ENCODE measurements at regions not wholly inside any gene's neighbourhood (a gene's known extent, or its start where the extent isn't known, plus 50 kb on each side); places are given as distances from the start of the nearest gene placed in this dataset.

DNA sequence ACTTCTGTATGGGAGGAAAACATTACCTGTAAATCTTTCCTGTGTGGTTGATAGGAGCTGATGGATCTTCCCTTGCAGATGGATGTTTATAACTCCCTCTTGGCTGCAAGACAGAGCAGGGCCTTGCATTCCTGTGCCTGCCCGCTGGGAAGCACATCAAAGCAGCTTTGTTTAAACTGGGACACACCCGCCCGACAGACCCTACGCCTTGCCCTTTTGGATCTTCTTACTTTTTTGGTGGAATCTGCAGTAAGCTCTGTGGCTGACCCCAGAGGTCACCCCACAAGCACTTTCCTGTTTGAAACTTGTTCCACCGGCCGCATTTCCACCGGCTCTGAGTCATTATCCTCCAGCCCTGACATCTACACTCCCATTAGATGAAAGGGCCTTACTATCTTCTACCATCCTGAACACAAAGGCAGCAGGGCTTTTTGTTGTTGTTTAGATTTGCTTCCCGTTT, 244.1 kb upstream of the STT3B start (continued):
- no peak for TF ChIP-seq ZNF550 (CRISPR knock-in tag; IDR thresholded peaks at IDR 0.05; ENCODE audit: borderline replicate concordance)
- peak; percentile 65; the same call in 1 of the 2 replicates for TF ChIP-seq ZMYM3 (CRISPR knock-in tag; IDR thresholded peaks at IDR 0.05)
- TF ChIP-seq, protein P1, sequence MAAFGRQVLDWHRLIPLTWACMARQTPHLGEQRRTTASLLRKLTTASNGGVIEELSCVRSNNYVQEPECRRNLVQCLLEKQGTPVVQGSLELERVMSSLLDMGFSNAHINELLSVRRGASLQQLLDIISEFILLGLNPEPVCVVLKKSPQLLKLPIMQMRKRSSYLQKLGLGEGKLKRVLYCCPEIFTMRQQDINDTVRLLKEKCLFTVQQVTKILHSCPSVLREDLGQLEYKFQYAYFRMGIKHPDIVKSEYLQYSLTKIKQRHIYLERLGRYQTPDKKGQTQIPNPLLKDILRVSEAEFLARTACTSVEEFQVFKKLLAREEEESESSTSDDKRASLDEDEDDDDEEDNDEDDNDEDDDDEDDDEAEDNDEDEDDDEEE (CRISPR knock-in tag; IDR thresholded peaks at IDR 0.05): no peak
- TF ChIP-seq CENPT (CRISPR knock-in tag; IDR thresholded peaks at IDR 0.05; ENCODE audit: low read depth): no peak
- TF ChIP-seq, protein P2, sequence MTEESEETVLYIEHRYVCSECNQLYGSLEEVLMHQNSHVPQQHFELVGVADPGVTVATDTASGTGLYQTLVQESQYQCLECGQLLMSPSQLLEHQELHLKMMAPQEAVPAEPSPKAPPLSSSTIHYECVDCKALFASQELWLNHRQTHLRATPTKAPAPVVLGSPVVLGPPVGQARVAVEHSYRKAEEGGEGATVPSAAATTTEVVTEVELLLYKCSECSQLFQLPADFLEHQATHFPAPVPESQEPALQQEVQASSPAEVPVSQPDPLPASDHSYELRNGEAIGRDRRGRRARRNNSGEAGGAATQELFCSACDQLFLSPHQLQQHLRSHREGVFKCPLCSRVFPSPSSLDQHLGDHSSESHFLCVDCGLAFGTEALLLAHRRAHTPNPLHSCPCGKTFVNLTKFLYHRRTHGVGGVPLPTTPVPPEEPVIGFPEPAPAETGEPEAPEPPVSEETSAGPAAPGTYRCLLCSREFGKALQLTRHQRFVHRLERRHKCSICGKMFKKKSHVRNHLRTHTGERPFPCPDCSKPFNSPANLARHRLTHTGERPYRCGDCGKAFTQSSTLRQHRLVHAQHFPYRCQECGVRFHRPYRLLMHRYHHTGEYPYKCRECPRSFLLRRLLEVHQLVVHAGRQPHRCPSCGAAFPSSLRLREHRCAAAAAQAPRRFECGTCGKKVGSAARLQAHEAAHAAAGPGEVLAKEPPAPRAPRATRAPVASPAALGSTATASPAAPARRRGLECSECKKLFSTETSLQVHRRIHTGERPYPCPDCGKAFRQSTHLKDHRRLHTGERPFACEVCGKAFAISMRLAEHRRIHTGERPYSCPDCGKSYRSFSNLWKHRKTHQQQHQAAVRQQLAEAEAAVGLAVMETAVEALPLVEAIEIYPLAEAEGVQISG (CRISPR knock-in tag; IDR thresholded peaks at IDR 0.05): peak; percentile 58
- TF ChIP-seq RFX1 (IDR thresholded peaks at IDR 0.05): no peak
- no peak for TF ChIP-seq ZNF567 (CRISPR knock-in tag; IDR thresholded peaks at IDR 0.05; ENCODE audit: borderline replicate concordance)
- TF ChIP-seq, protein P3, sequence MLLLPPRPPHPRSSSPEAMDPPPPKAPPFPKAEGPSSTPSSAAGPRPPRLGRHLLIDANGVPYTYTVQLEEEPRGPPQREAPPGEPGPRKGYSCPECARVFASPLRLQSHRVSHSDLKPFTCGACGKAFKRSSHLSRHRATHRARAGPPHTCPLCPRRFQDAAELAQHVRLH (CRISPR knock-in tag; IDR thresholded peaks at IDR 0.05; ENCODE audit: borderline replicate concordance, low read depth): peak; percentile 67; the same call in 1 of the 2 replicates
- TF ChIP-seq HMGA1 (CRISPR knock-in tag; conservative IDR thresholded peaks at IDR 0.05): no peak
- peak; percentile 83 for TF ChIP-seq NFIC (IDR thresholded peaks at IDR 0.05; ENCODE audit: low read length)
- TF ChIP-seq ZNF274 (CRISPR knock-in tag; IDR thresholded peaks at IDR 0.05): no peak
- no peak for TF ChIP-seq PCBP1 (IDR thresholded peaks at IDR 0.05; ENCODE audit: borderline replicate concordance, low read depth, low read length)
- TF ChIP-seq THYN1 (CRISPR knock-in tag; IDR thresholded peaks at IDR 0.05; ENCODE audit: borderline replicate concordance, low read depth): no peak
- TF ChIP-seq HOXA9 (CRISPR knock-in tag; IDR thresholded peaks at IDR 0.05; ENCODE audit: borderline replicate concordance): no peak
- TF ChIP-seq, protein P4, sequence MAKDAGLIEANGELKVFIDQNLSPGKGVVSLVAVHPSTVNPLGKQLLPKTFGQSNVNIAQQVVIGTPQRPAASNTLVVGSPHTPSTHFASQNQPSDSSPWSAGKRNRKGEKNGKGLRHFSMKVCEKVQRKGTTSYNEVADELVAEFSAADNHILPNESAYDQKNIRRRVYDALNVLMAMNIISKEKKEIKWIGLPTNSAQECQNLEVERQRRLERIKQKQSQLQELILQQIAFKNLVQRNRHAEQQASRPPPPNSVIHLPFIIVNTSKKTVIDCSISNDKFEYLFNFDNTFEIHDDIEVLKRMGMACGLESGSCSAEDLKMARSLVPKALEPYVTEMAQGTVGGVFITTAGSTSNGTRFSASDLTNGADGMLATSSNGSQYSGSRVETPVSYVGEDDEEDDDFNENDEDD (CRISPR knock-in tag; IDR thresholded peaks at IDR 0.05; ENCODE audit: borderline replicate concordance): peak; percentile 24; the same call in 1 of the 2 replicates
- peak; percentile 90 for TF ChIP-seq ZNF317 (CRISPR knock-in tag; IDR thresholded peaks at IDR 0.05)
- TF ChIP-seq SRY (CRISPR knock-in tag; IDR thresholded peaks at IDR 0.05): no peak
- 0 out of 2 replicates have a peak, but pooled peaks have one; percentile 56 for TF ChIP-seq KMT2B (CRISPR knock-in tag; IDR thresholded peaks at IDR 0.05)
- no peak for TF ChIP-seq ZFP36L1 (CRISPR knock-in tag; IDR thresholded peaks at IDR 0.05)
- no peak for TF ChIP-seq ZNF543 (CRISPR knock-in tag; IDR thresholded peaks at IDR 0.05)
- TF ChIP-seq ZNF619 (CRISPR knock-in tag; IDR thresholded peaks at IDR 0.05): no peak
- 0 out of 2 replicates have a peak, but pooled peaks have one; percentile 24 for TF ChIP-seq PHF8 (CRISPR knock-in tag; IDR thresholded peaks at IDR 0.05)
- no peak for TF ChIP-seq HDAC6 (IDR thresholded peaks at IDR 0.05; ENCODE audit: low read depth, low read length)
- TF ChIP-seq ZNF841 (CRISPR knock-in tag; IDR thresholded peaks at IDR 0.05; ENCODE audit: borderline replicate concordance): no peak
- no peak for TF ChIP-seq ZNF782 (CRISPR knock-in tag; IDR thresholded peaks at IDR 0.05; ENCODE audit: borderline replicate concordance)
- peak; percentile 93 for TF ChIP-seq HDAC2 (CRISPR knock-in tag; IDR thresholded peaks at IDR 0.05)
- no peak for TF ChIP-seq ZNF260 (CRISPR knock-in tag; IDR thresholded peaks at IDR 0.05; ENCODE audit: borderline replicate concordance, low read depth)
- TF ChIP-seq CBX5 (CRISPR knock-in tag; IDR thresholded peaks at IDR 0.05; ENCODE audit: borderline replicate concordance): peak; percentile 85; the same call in 1 of the 2 replicates

Data from HepG2 (cell line).